IPS-NIHi7 (cell line): ENCODE measurements at regions not wholly inside any gene's neighbourhood (a gene's known extent, or its start where the extent isn't known, plus 50 kb on each side); places are given as distances from the start of the nearest gene placed in this dataset.

Experiments used
- DNase-seq: peaks from one replicate; pipeline ENCODE4 v3.0.0; 2012; ENCODE audit warnings: mixed read lengths; ENCODE audit errors: extremely low spot score

DNA sequence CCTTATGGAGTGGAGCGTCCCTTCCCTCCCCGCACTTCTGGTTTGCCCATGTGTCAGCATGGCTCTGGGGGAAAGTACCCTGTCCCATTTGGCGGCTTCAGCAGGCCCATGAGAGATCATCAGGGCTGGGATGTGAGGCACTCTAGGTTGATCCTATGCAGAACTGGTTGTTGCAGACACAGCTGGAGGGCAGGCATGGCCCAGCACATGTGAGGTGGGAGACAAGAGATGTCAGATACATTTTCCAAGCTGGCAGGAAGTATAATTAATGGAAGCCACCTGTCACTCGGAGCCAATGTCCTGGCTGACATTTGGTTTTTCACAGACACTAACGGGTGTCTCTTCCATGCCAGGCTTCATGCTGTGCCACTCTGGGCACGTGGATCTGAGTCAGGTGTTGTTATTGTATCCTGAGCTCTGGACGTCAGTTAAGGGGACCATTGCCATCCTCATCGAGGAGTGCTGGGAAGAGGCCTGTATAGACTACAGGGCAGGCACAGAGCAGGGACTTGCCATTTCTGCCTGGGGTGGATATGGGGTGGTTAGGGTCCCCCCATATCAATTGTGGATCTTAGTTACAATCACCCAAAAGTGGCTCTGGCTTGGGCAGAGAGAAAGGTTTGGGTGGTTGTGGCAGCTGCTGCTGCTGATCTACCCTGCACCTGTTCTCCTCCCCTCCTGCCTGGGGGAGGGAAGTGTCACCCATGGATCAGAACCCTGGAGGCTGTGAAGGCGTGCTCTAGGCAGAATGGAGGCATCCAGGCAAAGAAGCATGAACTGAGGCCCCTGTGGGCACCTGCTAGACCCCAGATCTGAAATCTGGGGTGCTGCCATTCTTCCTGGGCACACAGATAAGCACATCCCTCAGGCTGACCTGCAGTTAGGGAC lies 140.7 kb downstream of the FBLN2 start:
- DNase-seq, result no peak

DNA sequence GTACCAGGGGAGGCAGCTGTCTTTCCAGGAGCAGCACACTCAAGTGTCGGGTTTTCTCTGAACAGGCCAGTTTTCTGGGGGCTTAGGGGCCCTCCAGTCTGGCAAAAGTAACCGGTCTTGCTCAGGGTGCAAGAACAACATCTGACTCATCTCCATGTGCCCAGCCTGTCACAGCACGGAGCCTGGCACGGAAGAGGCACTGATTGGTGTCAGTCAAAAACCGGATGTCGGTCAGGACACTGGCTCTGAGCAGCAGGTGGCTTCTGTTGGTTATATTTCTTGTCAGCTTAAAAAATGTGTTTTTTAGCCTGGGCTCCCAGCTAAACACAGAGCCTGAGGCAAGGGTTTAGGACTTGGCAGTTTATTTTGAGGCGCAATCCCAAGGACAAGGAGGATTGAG lies 139.9 kb downstream of the FBLN2 start:
- no peak for DNase-seq

DNA sequence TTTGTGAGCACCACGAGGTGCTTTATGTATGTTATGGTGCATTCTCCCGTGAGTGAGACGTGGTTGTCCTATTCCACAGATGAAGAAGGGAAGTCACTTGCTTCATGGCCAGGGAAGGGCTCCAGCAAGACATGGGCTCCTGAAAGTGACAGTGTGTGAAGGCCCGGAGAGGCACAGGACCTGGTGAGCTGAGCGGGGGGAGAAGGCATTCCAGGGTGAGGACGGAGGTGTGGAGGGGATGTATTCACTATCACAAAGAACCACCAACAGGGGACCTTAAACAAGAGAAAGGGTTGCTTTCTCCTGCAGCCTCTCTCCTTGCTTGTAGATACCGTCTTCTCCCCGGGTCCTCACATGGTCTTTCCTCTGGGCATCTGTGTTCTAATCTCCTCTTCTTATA lies 139.1 kb downstream of the FBLN2 start:
- DNase-seq, result peak; percentile 35
